WTC11 (cell line): ENCODE measurements at regions not wholly inside any gene's neighbourhood (a gene's known extent, or its start where the extent isn't known, plus 50 kb on each side); places are given as distances from the start of the nearest gene placed in this dataset.

Experiments
- ATF1 ChIP-seq: sonication (generic); formaldehyde crosslinking; IDR thresholded peaks from 2 replicates; pipeline ENCODE4 v1.8.1; 2023; ENCODE audit warnings: mild to moderate bottlenecking, moderate library complexity, missing genetic modification reagents
- ATF3 ChIP-seq: sonication (generic); formaldehyde crosslinking; conservative IDR thresholded peaks from 2 replicates; pipeline ENCODE4 v1.8.1; 2022; ENCODE audit warnings: mild to moderate bottlenecking, missing genetic modification reagents
- CREB1 ChIP-seq: sonication (generic); formaldehyde crosslinking; IDR thresholded peaks from 2 replicates; pipeline ENCODE4 v1.8.0; 2023; ENCODE audit warnings: mild to moderate bottlenecking, missing genetic modification reagents
- CREM ChIP-seq: sonication (generic); formaldehyde crosslinking; IDR thresholded peaks from 2 replicates; pipeline ENCODE4 v1.8.1; 2022; ENCODE audit warnings: mild to moderate bottlenecking, missing genetic modification reagents, moderate library complexity
- CTCF ChIP-seq: fragments of 200-600 bp; IDR thresholded peaks from 2 replicates; pipeline ENCODE4 v1.8.0; 2022; ENCODE audit warnings: antibody characterized with exemption
- E2F1 ChIP-seq: sonication (generic); formaldehyde crosslinking; IDR thresholded peaks from 2 replicates; pipeline ENCODE4 v1.8.0; 2022; ENCODE audit warnings: mild to moderate bottlenecking, missing genetic modification reagents
- JAZF1 ChIP-seq: fragments of 250-450 bp; sonication (Bioruptor Pico); IDR thresholded peaks from 2 replicates; pipeline ENCODE4 v1.9.0; 2021; ENCODE audit warnings: moderate library complexity, mild to moderate bottlenecking, inconsistent platforms
- KAT7 ChIP-seq: sonication (generic); formaldehyde crosslinking; IDR thresholded peaks from 2 replicates; pipeline ENCODE4 v1.8.1; 2023; ENCODE audit warnings: missing genetic modification reagents, mild to moderate bottlenecking, borderline replicate concordance
- NFYB ChIP-seq: sonication (generic); formaldehyde crosslinking; conservative IDR thresholded peaks from 2 replicates; pipeline ENCODE4 v1.8.0; 2022; ENCODE audit warnings: low read depth, missing genetic modification reagents
- NR3C1 ChIP-seq: sonication (generic); formaldehyde crosslinking; conservative IDR thresholded peaks from 2 replicates; pipeline ENCODE4 v1.8.1; 2023; ENCODE audit warnings: low read depth, mild to moderate bottlenecking, missing genetic modification reagents
- RELA ChIP-seq: sonication (generic); formaldehyde crosslinking; IDR thresholded peaks from 2 replicates; pipeline ENCODE4 v1.8.1; 2022; ENCODE audit warnings: missing genetic modification reagents, mild to moderate bottlenecking, borderline replicate concordance
- SP1 ChIP-seq: sonication (generic); formaldehyde crosslinking; conservative IDR thresholded peaks from 2 replicates; pipeline ENCODE4 v1.8.1; 2022; ENCODE audit warnings: missing genetic modification reagents
- USF2 ChIP-seq: sonication (generic); formaldehyde crosslinking; IDR thresholded peaks from 2 replicates; pipeline ENCODE4 v1.8.1; 2023; ENCODE audit warnings: mild to moderate bottlenecking, missing genetic modification reagents, moderate library complexity

GRCh38 chr6:100116411-100117194, 122.6 kb upstream of the MCHR2 start:
- no peak for TF ChIP-seq E2F1 (CRISPR knock-in tag)
- TF ChIP-seq CTCF, result peak; percentile 58
- no peak for TF ChIP-seq KAT7 (CRISPR knock-in tag)
- no peak for TF ChIP-seq RELA (CRISPR knock-in tag)
- no peak for TF ChIP-seq ATF1 (CRISPR knock-in tag)
- TF ChIP-seq SP1 (CRISPR knock-in tag), result no peak
- no peak for TF ChIP-seq CREB1
- TF ChIP-seq NFYB (CRISPR knock-in tag), result no peak
- TF ChIP-seq JAZF1 (CRISPR knock-in tag), result no peak
- no peak for TF ChIP-seq NR3C1
- TF ChIP-seq USF2 (CRISPR knock-in tag), result no peak
- no peak for TF ChIP-seq ATF3 (CRISPR knock-in tag)
- TF ChIP-seq CREM (CRISPR knock-in tag), result no peak
